K562 (cell line): ENCODE measurements at regions not wholly inside any gene's neighbourhood (a gene's known extent, or its start where the extent isn't known, plus 50 kb on each side); places are given as distances from the start of the nearest gene placed in this dataset.

Source experiments
- ATAC-seq: fragments of 200-7000 bp; cut with Tn5 transposase; 3 replicates; pipeline ENCODE4 v1.9.1; 2020; ENCODE audit warnings: moderate library complexity
- BruUV-seq: library from RNA; stranded (reverse); fragments of 400-500 nt; replicated peaks from 2 replicates; lab custom pipeline; 2021; lab: Mats Ljungman, UMichigan
- CTCF ChIA-PET: fragments of 300-600 bp; formaldehyde crosslinking; extraction: SDS; loops from one replicate; lab custom pipeline; 2021; ENCODE audit warnings: low intra/inter-chr PET ratio; lab: Yijun Ruan, JAX
- POLR2A ChIA-PET: fragments of 300-600, 350-650 bp; sonication (Branson Sonifier 250); formaldehyde crosslinking; extraction: SDS; loops from one replicate; lab custom pipeline; 2021; ENCODE audit warnings: antibody characterized with exemption, inconsistent platforms; lab: Yijun Ruan, JAX
- DNase-seq, 4 experiments: peaks; one replicate each; pipeline versions ENCODE4 v3.0.0 to v3.0.0-alpha.2; 2011 to 2018; ENCODE audit warnings: low spot score in 3 of 4, mixed read lengths in 3 of 4; ENCODE audit errors: extremely low read depth in 1 of 4
- FAIRE-seq: peaks from 2 replicates; lab custom pipeline; 2011; peaks lifted over from hg19 to GRCh38; lab: Jason Lieb, UNC
- H2AFZ ChIP-seq: 2 replicates; pipeline ENCODE4 v1.6.0; 2011; ENCODE audit warnings: low read depth, low read length, control low read depth, inconsistent platforms
- H3K27ac ChIP-seq: fragments of 200-600 bp; 3 replicates; pipeline ENCODE4 v1.8.0; 2011; ENCODE audit warnings: low read depth, mild to moderate bottlenecking, control low read depth, inconsistent platforms, low read length, moderate library complexity, mixed read lengths; ENCODE audit errors: extremely low read depth
- H3K27me3 ChIP-seq, 2 experiments: fragments of 300-600 bp in 1 of 2; 2 replicates in 1 of 2; 3 replicates in 1 of 2; pipeline versions ENCODE4 v1.6.0 to v1.8.0; 2011; ENCODE audit warnings: inconsistent platforms in 2 of 2, low read length in 2 of 2, mild to moderate bottlenecking in 1 of 2, mixed read lengths in 1 of 2, moderate library complexity in 1 of 2; ENCODE audit not compliant: control insufficient read depth in 2 of 2, insufficient read depth in 2 of 2
- H3K36me3 ChIP-seq: fragments of 300-600 bp; 3 replicates; pipeline ENCODE4 v1.8.0; 2011; ENCODE audit warnings: mild to moderate bottlenecking, low read length, inconsistent platforms; ENCODE audit not compliant: control insufficient read depth, insufficient read depth
- H3K4me1 ChIP-seq, 2 experiments: fragments of 200-600 bp in 1 of 2; replicated peaks in 1 of 2; 2 replicates in 1 of 2; 3 replicates in 1 of 2; pipeline versions ENCODE4 v1.5.1 to v1.8.0; 2011; ENCODE audit warnings: inconsistent platforms in 2 of 2, low read length in 2 of 2, mild to moderate bottlenecking in 1 of 2, mixed read lengths in 1 of 2, moderate library complexity in 1 of 2; ENCODE audit not compliant: control insufficient read depth in 2 of 2, insufficient read depth in 2 of 2
- H3K4me2 ChIP-seq: 2 replicates; pipeline ENCODE4 v1.6.1; 2011; ENCODE audit warnings: low read length, control low read depth, inconsistent platforms, mixed read lengths; ENCODE audit not compliant: insufficient read depth
- H3K4me3 ChIP-seq: fragments of 200-600 bp; sonication (generic), shearing (Covaris generic); 2 replicates; pipeline ENCODE4 v1.5.1; 2016; ENCODE audit warnings: control low read depth, inconsistent platforms
- H3K79me2 ChIP-seq: fragments of 200-600 bp; 3 replicates; pipeline ENCODE4 v1.8.0; 2011; ENCODE audit warnings: low read length, inconsistent platforms; ENCODE audit not compliant: control insufficient read depth, insufficient read depth
- H3K9ac ChIP-seq, 2 experiments: 2 replicates each; pipeline versions ENCODE4 v1.6.0 to v1.6.1; 2011; ENCODE audit warnings: low read depth in 2 of 2, low read length in 2 of 2, control low read depth in 1 of 2, inconsistent platforms in 1 of 2, mild to moderate bottlenecking in 1 of 2, mixed read lengths in 1 of 2; ENCODE audit not compliant: insufficient read depth in 1 of 2
- H3K9me1 ChIP-seq: one replicate; pipeline ENCODE4 v1.6.0; 2011; ENCODE audit warnings: inconsistent platforms, mild to moderate bottlenecking, low read length, moderate library complexity; ENCODE audit not compliant: control insufficient read depth, insufficient read depth
- H3K9me3 ChIP-seq: replicated peaks from 2 replicates; pipeline ENCODE4 v1.5.1; 2011; ENCODE audit warnings: low read depth, low read length, inconsistent platforms; ENCODE audit not compliant: control insufficient read depth, insufficient read depth
- H4K20me1 ChIP-seq: replicated peaks from 2 replicates; pipeline ENCODE4 v1.6.1; 2011; ENCODE audit warnings: low read length, inconsistent platforms, mixed read lengths; ENCODE audit not compliant: control insufficient read depth, insufficient read depth
- ILF3 ChIP-seq: fragments of 450-650 bp; IDR thresholded peaks from 2 replicates; pipeline ENCODE4 v1.6.1; 2018; ENCODE audit warnings: antibody characterized with exemption, mild to moderate bottlenecking, moderate library complexity, borderline replicate concordance
- KLF10 ChIP-seq: fragments of 250-450 bp; sonication (Bioruptor Pico); IDR thresholded peaks from 2 replicates; pipeline ENCODE4 v1.6.1; 2021; ENCODE audit warnings: matching md5 sums
- NKRF ChIP-seq: fragments of 450-650 bp; IDR thresholded peaks from 2 replicates; pipeline ENCODE4 v1.6.1; 2016; ENCODE audit warnings: borderline replicate concordance
- RREB1 ChIP-seq: fragments of 250-450 bp; sonication (Bioruptor Pico); IDR thresholded peaks from 2 replicates; pipeline ENCODE4 v1.4.0; 2020
- SMAD3 ChIP-seq: fragments of 450-650 bp; formaldehyde crosslinking; conservative IDR thresholded peaks from 2 replicates; pipeline ENCODE4 v1.4.0; 2020; ENCODE audit warnings: mild to moderate bottlenecking
- SMARCA4 ChIP-seq: fragments of 450-650 bp; IDR thresholded peaks from 2 replicates; pipeline ENCODE4 v1.6.1; 2016
- SP2 ChIP-seq: IDR thresholded peaks from 2 replicates; pipeline ENCODE4 v1.6.1; 2011; ENCODE audit warnings: mild to moderate bottlenecking, low read depth, low read length, moderate library complexity; ENCODE audit not compliant: poor library complexity, severe bottlenecking; ENCODE audit errors: extremely low read depth
- ZC3H11A ChIP-seq: IDR thresholded peaks from 2 replicates; pipeline ENCODE4 v1.6.1; 2012; ENCODE audit warnings: low read depth, low read length, improper control_type of control experiment
- ZNF695 ChIP-seq: fragments of 450-650 bp; formaldehyde crosslinking; IDR thresholded peaks from 2 replicates; pipeline ENCODE4 v1.4.0; 2020; ENCODE audit warnings: mild to moderate bottlenecking, moderate library complexity
- ZNF76 ChIP-seq: fragments of 250-450 bp; sonication (Bioruptor Pico); IDR thresholded peaks from 2 replicates; pipeline ENCODE4 v1.4.0; 2020; ENCODE audit warnings: mild to moderate bottlenecking, moderate library complexity, borderline replicate concordance
- WGBS: fragments of 100-300 bp; shearing (Covaris generic); methylation state at CpG from one replicate; pipeline ENCODE4 v1.1.6; 2016; ENCODE audit warnings: low coverage, mixed read lengths; ENCODE audit not compliant: insufficient coverage; ENCODE audit errors: missing lambda C conversion rate; 5-methylcytosine and 5-hydroxymethylcytosine counted together
- in situ Hi-C: fragments of 300-500 bp; cut with MboI; formaldehyde crosslinking; loops from 4 replicates; pipeline ENCODE4 v1.15.0; 2018; ENCODE audit warnings: inconsistent platforms, mixed read lengths
- intact Hi-C: fragments of 100-400 bp; cut with micrococcal nuclease; formaldehyde crosslinking; loops from 2 replicates; pipeline ENCODE4 v1.14.2; 2022
- TF ChIP-seq, protein P1 (sequence below): sonication (generic); formaldehyde crosslinking; IDR thresholded peaks from 2 replicates; pipeline ENCODE4 v1.8.0; 2022; ENCODE audit warnings: mild to moderate bottlenecking, missing genetic modification reagents

GRCh38 chr15:77858792-77859490 lies 218.6 kb downstream of the TBC1D2B start (continued):
- TF ChIP-seq SMARCA4: no peak
- TF ChIP-seq SMAD3 (CRISPR knock-in tag): no peak
- TF ChIP-seq, all 486 proteins: peak for 13

DNA sequence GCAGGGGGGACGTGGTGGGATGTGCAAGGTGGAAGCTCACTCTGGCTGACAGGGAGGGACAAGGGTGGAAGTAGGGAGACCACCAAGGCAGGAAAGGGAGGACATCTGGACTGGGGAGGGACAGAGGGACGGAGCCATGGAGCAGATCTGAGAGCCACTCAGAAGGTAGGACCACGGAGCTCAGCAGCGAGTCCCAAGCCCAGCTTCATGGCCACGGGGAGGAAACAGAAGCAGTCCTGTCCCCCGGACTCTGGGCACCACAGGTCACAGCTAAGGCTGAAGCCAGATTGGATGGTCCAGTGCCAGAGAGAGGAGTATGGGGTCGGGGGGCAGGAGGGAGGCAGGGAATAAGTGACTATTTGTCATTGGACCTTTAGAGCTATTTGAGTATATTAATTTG lies 220.1 kb downstream of the TBC1D2B start:
- Histone ChIP-seq H4K20me1 (no peaks in the 10 kb centered on the region), H3K9me1 (no peaks in the 10 kb centered on the region), H3K79me2 (no peaks in the 10 kb centered on the region), H3K27ac (no peak overlapping the region), H3K9me3 (no peaks in the 10 kb centered on the region), H3K27me3 (peaks cover 8 to 44% of the 10 kb centered on the region in 2 experiments), H2AFZ (no peak overlapping the region), H3K4me1 (peaks cover 0 to 14% of the 10 kb centered on the region in 2 experiments; a peak in 2 of 5 replicates), H3K36me3 (no peaks in the 10 kb centered on the region), H3K4me2 (no peak overlapping the region), H3K4me3 (no peak overlapping the region), H3K9ac (no peak overlapping the region)
- no TSS peak for BruUV-seq
- no peak for DNase-seq
- no peak for ATAC-seq
- FAIRE-seq: no peak
- intact Hi-C loops (no loop called here), in situ Hi-C loops (no loop called here)
- CTCF ChIA-PET: no interaction called here
- POLR2A ChIA-PET: no interaction called here
- WGBS: 1% methylated on average over 6 of the region's 7 CpGs
- TF ChIP-seq ZNF695 (CRISPR knock-in tag): no peak
- no peak for TF ChIP-seq ZC3H11A
- no peak for TF ChIP-seq ILF3
- no peak for TF ChIP-seq KLF10 (CRISPR knock-in tag)
- TF ChIP-seq, protein P1, sequence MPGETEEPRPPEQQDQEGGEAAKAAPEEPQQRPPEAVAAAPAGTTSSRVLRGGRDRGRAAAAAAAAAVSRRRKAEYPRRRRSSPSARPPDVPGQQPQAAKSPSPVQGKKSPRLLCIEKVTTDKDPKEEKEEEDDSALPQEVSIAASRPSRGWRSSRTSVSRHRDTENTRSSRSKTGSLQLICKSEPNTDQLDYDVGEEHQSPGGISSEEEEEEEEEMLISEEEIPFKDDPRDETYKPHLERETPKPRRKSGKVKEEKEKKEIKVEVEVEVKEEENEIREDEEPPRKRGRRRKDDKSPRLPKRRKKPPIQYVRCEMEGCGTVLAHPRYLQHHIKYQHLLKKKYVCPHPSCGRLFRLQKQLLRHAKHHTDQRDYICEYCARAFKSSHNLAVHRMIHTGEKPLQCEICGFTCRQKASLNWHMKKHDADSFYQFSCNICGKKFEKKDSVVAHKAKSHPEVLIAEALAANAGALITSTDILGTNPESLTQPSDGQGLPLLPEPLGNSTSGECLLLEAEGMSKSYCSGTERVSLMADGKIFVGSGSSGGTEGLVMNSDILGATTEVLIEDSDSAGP: no peak
- TF ChIP-seq SP2: no peak
- TF ChIP-seq RREB1 (CRISPR knock-in tag): no peak
- TF ChIP-seq NKRF: no peak
- no peak for TF ChIP-seq ZNF76 (CRISPR knock-in tag)
